Testis (tissue), 2 donors: ENCODE measurements at regions not wholly inside any gene's neighbourhood (a gene's known extent, or its start where the extent isn't known, plus 50 kb on each side); places are given as distances from the start of the nearest gene placed in this dataset.

Experiments used
- DNase-seq: peaks from one replicate; pipeline ENCODE4 v3.0.0-alpha.2; 2019
- H3K27ac ChIP-seq, 2 donors: fragments of 200-600 bp; sonication (generic); one replicate each; pipeline ENCODE4 v1.5.1; 2019
- H3K27me3 ChIP-seq: fragments of 200-600 bp; sonication (generic); one replicate; pipeline ENCODE4 v1.5.1; 2019
- H3K36me3 ChIP-seq: fragments of 200-600 bp; sonication (generic); one replicate; pipeline ENCODE4 v1.5.1; 2017; ENCODE audit warnings: low read depth; ENCODE audit errors: missing control alignments
- H3K4me1 ChIP-seq: fragments of 200-600 bp; sonication (generic); one replicate; pipeline ENCODE4 v1.5.1; 2019
- H3K4me3 ChIP-seq, 2 donors: fragments of 200-600 bp; sonication (generic); one replicate each; pipeline ENCODE4 v1.5.1; 2017 to 2019
- H3K9me3 ChIP-seq: fragments of 200-600 bp; sonication (generic); one replicate; pipeline ENCODE4 v1.5.1; 2017
- POLR2A ChIP-seq: fragments of 450-650 bp; IDR thresholded peaks from one replicate; pipeline ENCODE4 v1.6.1; 2017; ENCODE audit warnings: antibody characterized with exemption, mild to moderate bottlenecking, moderate library complexity
- WGBS, 2 donors: methylation state at CpG; one replicate each; pipeline ENCODE4 v1.1.5; 2018; 5-methylcytosine and 5-hydroxymethylcytosine counted together
- intact Hi-C: fragments of 100-400 bp; cut with DNase I; formaldehyde crosslinking; loops from one replicate; pipeline ENCODE4 v1.15.1; 2023; ENCODE audit warnings: low total_unique reads
- small RNA-seq, 2 donors: library from RNA; depleted of rRNA; stranded (forward); fragments of <200 nt; gene quantifications; one replicate each; pipeline ENCODE3, GENCODE V24; 2016
- TF ChIP-seq, protein P1 (sequence below), 3 experiments: fragments of 450-650 bp in 2 of 3; fragments of 200-600 bp in 1 of 3; sonication (generic) in 1 of 3; IDR thresholded peaks; one replicate each; pipeline ENCODE4 v1.5.1; 2016 to 2019; ENCODE audit warnings: antibody characterized with exemption in 3 of 3, mild to moderate bottlenecking in 2 of 3, moderate library complexity in 1 of 3

DNA sequence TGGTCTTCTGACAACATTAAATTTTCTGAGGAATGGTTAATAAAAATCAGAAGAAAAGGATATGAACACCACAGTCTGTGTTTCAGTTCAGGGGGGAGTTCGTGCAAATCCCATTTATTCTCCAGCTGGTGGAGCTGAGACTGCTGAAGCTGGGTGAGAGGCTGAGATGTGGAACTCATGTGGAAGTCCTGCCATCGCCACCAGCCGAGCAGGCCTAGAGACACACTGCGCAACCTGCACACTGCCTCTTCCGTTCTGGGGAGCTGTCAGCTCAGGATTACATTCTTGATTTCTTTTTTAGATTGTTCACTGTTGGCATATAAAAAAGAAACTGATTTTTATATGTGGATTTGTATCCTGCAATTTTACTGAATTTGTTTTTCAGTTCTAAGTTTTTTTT is 66.6 kb upstream of the ELOVL6 start:
- DNase-seq: no peak
- Histone ChIP-seq H3K27ac (no peak overlapping the region), H3K4me1 (no peaks in the 10 kb centered on the region), H3K4me3 (no peak overlapping the region), H3K27me3 (no peaks in the 10 kb centered on the region), H3K9me3 (no peaks in the 10 kb centered on the region), H3K36me3 (no peaks in the 10 kb centered on the region)
- WGBS, 2 donors: 87 to 92% methylated on average over 5 of the region's 5 CpGs
- intact Hi-C loops: no loop called here
- TF ChIP-seq, protein P1, sequence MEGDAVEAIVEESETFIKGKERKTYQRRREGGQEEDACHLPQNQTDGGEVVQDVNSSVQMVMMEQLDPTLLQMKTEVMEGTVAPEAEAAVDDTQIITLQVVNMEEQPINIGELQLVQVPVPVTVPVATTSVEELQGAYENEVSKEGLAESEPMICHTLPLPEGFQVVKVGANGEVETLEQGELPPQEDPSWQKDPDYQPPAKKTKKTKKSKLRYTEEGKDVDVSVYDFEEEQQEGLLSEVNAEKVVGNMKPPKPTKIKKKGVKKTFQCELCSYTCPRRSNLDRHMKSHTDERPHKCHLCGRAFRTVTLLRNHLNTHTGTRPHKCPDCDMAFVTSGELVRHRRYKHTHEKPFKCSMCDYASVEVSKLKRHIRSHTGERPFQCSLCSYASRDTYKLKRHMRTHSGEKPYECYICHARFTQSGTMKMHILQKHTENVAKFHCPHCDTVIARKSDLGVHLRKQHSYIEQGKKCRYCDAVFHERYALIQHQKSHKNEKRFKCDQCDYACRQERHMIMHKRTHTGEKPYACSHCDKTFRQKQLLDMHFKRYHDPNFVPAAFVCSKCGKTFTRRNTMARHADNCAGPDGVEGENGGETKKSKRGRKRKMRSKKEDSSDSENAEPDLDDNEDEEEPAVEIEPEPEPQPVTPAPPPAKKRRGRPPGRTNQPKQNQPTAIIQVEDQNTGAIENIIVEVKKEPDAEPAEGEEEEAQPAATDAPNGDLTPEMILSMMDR (IDR thresholded peaks at IDR 0.05): no peak
- TF ChIP-seq POLR2A: no peak

DNA sequence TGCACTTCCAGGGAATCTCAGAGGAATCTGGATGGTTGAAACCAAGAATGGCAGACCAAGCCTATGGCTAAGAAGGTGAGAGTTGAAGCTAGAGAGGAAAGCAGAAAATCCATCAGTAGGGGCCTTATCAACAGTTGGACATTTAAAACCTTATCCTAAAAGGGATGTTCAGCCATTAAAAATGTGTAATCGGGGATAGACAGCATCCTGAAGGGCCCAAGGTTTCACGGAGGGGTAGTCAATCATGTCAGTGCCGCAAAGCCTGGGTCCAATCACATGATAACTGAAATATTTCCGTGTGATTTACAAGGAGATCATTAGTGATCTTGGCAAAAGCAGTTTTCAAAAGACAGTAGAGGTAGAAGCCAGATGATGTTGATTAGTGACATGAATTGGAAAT is 61.9 kb upstream of the ELOVL6 start:
- WGBS, 2 donors: 51 to 55% methylated on average over 4 of the region's 4 CpGs
- intact Hi-C loops: no loop called here
- TF ChIP-seq, protein P1 (IDR thresholded peaks at IDR 0.05): no peak
- no peak for TF ChIP-seq POLR2A
- Histone ChIP-seq H3K27me3 (no peaks in the 10 kb centered on the region), H3K4me1 (no peaks in the 10 kb centered on the region), H3K4me3 (no peak overlapping the region), H3K36me3 (no peaks in the 10 kb centered on the region), H3K27ac (no peak overlapping the region), H3K9me3 (no peaks in the 10 kb centered on the region)
- no peak for DNase-seq

DNA sequence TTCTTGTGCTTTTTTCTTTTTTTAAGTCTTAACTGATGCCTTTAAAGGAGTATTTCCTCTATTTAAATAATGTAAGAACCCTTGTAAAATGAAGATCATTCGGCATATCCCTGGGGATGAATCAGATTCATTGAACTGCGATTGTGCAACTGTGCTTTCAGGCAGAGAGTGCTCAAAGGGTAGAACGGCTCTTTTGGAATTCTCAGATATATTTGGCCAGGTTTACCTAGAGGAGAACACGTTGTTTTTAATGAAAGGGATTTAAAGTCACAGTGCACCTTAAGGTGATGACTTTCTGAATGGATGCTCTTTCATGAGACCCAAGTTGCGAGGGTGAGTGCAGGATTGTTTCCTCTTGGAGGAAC is 51.6 kb upstream of the ELOVL6 start:
- Histone ChIP-seq H3K4me1 (no peaks in the 10 kb centered on the region), H3K36me3 (no peaks in the 10 kb centered on the region), H3K27ac (no peak overlapping the region), H3K4me3 (no peak overlapping the region), H3K27me3 (no peaks in the 10 kb centered on the region), H3K9me3 (no peaks in the 10 kb centered on the region)
- TF ChIP-seq, protein P1 (IDR thresholded peaks at IDR 0.05): no peak
- TF ChIP-seq POLR2A: no peak
- intact Hi-C loops: no loop called here
- 60 to 61% methylated on average over 5 of the region's 5 CpGs for WGBS, 2 donors
- DNase-seq: no peak

DNA sequence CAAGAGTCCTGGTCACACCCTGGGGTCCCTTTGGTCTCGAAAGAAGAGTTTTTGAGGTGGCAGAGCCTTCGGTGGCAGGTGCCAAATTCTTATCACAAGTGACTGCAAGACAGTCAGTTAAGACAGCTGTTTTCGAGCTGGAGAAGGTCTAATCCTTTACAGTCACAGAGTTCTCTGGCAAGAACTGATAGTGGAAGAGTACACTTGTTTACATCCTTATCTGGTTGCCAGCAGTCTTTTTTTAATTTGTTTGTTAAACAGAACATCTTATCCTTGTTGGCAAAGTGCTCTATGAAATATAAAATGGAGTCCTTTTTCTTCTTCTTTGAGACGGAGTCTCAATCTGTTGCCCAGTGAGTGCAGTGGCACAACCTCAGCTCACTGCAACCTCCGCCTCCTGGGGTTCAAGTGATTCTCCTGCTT is 50.4 kb upstream of the ELOVL6 start:
- no peak overlapping the region for H3K27ac ChIP-seq
- no peaks in the 10 kb centered on the region for H3K9me3 ChIP-seq
- 55 to 64% methylated on average over 5 of the region's 5 CpGs for WGBS, 2 donors
- no peaks in the 10 kb centered on the region for H3K4me1 ChIP-seq
- H3K27me3 ChIP-seq: no peaks in the 10 kb centered on the region
- H3K4me3 ChIP-seq: no peak overlapping the region
- DNase-seq: no peak
- TF ChIP-seq, protein P1 (IDR thresholded peaks at IDR 0.05): no peak
- TF ChIP-seq POLR2A: no peak
- intact Hi-C loops: no loop called here
- H3K36me3 ChIP-seq: no peaks in the 10 kb centered on the region

Small RNA genes lying in the stretch of these regions (small RNA-seq; reads per million reads assigned to genes)
- gene AC108145.1 (0 reads per million in 2 donors), gene HSBP1P2 (0 reads per million in 2 donors), gene RNU6-205P (0 reads per million in 2 donors)
